Mucosa of rectum (tissue), 2 donors: ENCODE measurements at regions not wholly inside any gene's neighbourhood (a gene's known extent, or its start where the extent isn't known, plus 50 kb on each side); places are given as distances from the start of the nearest gene placed in this dataset.
"Not testable (repeated sequence)": the region's sequence is repeated elsewhere in the genome, so short reads cannot be mapped to it uniquely, and the experiment has no call there.

Experiments
- H3K27ac ChIP-seq, 2 donors: one replicate each; pipeline ENCODE4 v1.7.0; 2013; ENCODE audit warnings: inconsistent platforms in 2 of 2, low read depth in 2 of 2, low read length in 2 of 2
- H3K27me3 ChIP-seq, 2 donors: one replicate each; pipeline ENCODE4 v1.7.0; 2013; ENCODE audit warnings: low read length in 2 of 2; ENCODE audit not compliant: control insufficient read depth in 2 of 2, insufficient read depth in 2 of 2
- H3K36me3 ChIP-seq, 2 donors: one replicate each; pipeline ENCODE4 v1.7.0; 2013; ENCODE audit warnings: low read length in 2 of 2; ENCODE audit not compliant: control insufficient read depth in 2 of 2, insufficient read depth in 2 of 2
- H3K4me1 ChIP-seq, 2 donors: one replicate each; pipeline ENCODE4 v1.7.0; 2013; ENCODE audit warnings: low read length in 2 of 2, mild to moderate bottlenecking in 1 of 2; ENCODE audit not compliant: control insufficient read depth in 2 of 2, insufficient read depth in 2 of 2
- H3K4me3 ChIP-seq, 2 donors: one replicate each; pipeline ENCODE4 v1.7.0; 2013; ENCODE audit warnings: low read length in 2 of 2
- H3K9ac ChIP-seq, 2 donors: one replicate each; pipeline ENCODE4 v1.7.0; 2013; ENCODE audit warnings: low read length in 2 of 2, low read depth in 1 of 2, mild to moderate bottlenecking in 1 of 2
- H3K9me3 ChIP-seq, 2 donors: one replicate each; pipeline ENCODE4 v1.7.0; 2013; ENCODE audit warnings: low read length in 2 of 2; ENCODE audit not compliant: control insufficient read depth in 2 of 2
- donor health status: healthy.
- donor health status: Normal muscosa, but diverticular disease.

- not testable (repeated sequence) for H3K4me3 ChIP-seq, H3K9ac ChIP-seq, H3K4me1 ChIP-seq, H3K36me3 ChIP-seq, H3K27ac ChIP-seq, H3K27me3 ChIP-seq, H3K9me3 ChIP-seq
Observed at GRCh38 chr10:93230596-93230995, 156.9 kb downstream of the CYP26A1 start.

- H3K36me3 ChIP-seq, H3K9ac ChIP-seq, H3K27ac ChIP-seq, H3K4me1 ChIP-seq, H3K9me3 ChIP-seq, H3K27me3 ChIP-seq, H3K4me3 ChIP-seq: not testable (repeated sequence)
Observed at GRCh38 chr10:93232159-93232558, 158.5 kb downstream of the CYP26A1 start.

- not testable (repeated sequence) for H3K4me1 ChIP-seq, H3K27me3 ChIP-seq, H3K9ac ChIP-seq, H3K27ac ChIP-seq, H3K4me3 ChIP-seq, H3K36me3 ChIP-seq, H3K9me3 ChIP-seq
Observed at GRCh38 chr10:93234940-93235339, 161.2 kb downstream of the CYP26A1 start.

- Histone ChIP-seq H3K27me3 (no peaks in the 10 kb centered on the region), H3K27ac (no peak overlapping the region), H3K4me3 (no peak overlapping the region), H3K36me3 (no peaks in the 10 kb centered on the region), H3K4me1 (no peaks in the 10 kb centered on the region), H3K9me3 (no peaks in the 10 kb centered on the region), H3K9ac (no peak overlapping the region)
Observed at GRCh38 chr10:93235686-93236085, 162.0 kb downstream of the CYP26A1 start.

- H3K27ac ChIP-seq = no peak overlapping the region
- H3K27me3 ChIP-seq = no peaks in the 10 kb centered on the region
- H3K9ac ChIP-seq = no peak overlapping the region
- no peak overlapping the region for H3K4me3 ChIP-seq
- H3K9me3 ChIP-seq = no peaks in the 10 kb centered on the region
- no peaks in the 10 kb centered on the region for H3K4me1 ChIP-seq
- no peaks in the 10 kb centered on the region for H3K36me3 ChIP-seq
Observed at GRCh38 chr10:93236393-93237040, 162.8 kb downstream of the CYP26A1 start.

- Histone ChIP-seq H3K4me3 (no peak overlapping the region), H3K9me3 (no peaks in the 10 kb centered on the region), H3K27ac (no peak overlapping the region), H3K9ac (no peak overlapping the region), H3K4me1 (no peaks in the 10 kb centered on the region), H3K27me3 (no peaks in the 10 kb centered on the region), H3K36me3 (no peaks in the 10 kb centered on the region)
Observed at GRCh38 chr10:93245147-93245546, 171.5 kb downstream of the CYP26A1 start.

- H3K27ac ChIP-seq = no peak overlapping the region
- no peak overlapping the region for H3K4me3 ChIP-seq
- H3K27me3 ChIP-seq = no peaks in the 10 kb centered on the region
- no peaks in the 10 kb centered on the region for H3K9me3 ChIP-seq
- no peak overlapping the region for H3K9ac ChIP-seq
- no peaks in the 10 kb centered on the region for H3K4me1 ChIP-seq
- no peaks in the 10 kb centered on the region for H3K36me3 ChIP-seq
Observed at GRCh38 chr10:93245779-93246178, 172.1 kb downstream of the CYP26A1 start.

GRCh38 chr10:93248583-93249227 lies 175.0 kb downstream of the CYP26A1 start:
- H3K27me3 ChIP-seq = no peaks in the 10 kb centered on the region
- H3K27ac ChIP-seq = no peak overlapping the region
- H3K36me3 ChIP-seq = no peaks in the 10 kb centered on the region

GRCh38 chr10:93250010-93250409 lies 176.3 kb downstream of the CYP26A1 start:
- H3K4me3 ChIP-seq = no peak overlapping the region
- peaks cover 0 to 2% of the 10 kb centered on the region in 2 donors for H3K4me1 ChIP-seq
- H3K27me3 ChIP-seq = no peaks in the 10 kb centered on the region

More at GRCh38 chr10:93248583-93249227, 175.0 kb downstream of the CYP26A1 start:
- H3K9ac ChIP-seq = no peak overlapping the region
- H3K9me3 ChIP-seq = no peaks in the 10 kb centered on the region
- H3K4me3 ChIP-seq = no peak overlapping the region
- no peaks in the 10 kb centered on the region for H3K4me1 ChIP-seq

GRCh38 chr10:93254180-93254853 lies 180.6 kb downstream of the CYP26A1 start:
- H3K9ac ChIP-seq = no peak overlapping the region
- H3K27ac ChIP-seq = no peak overlapping the region
- no peak overlapping the region for H3K4me3 ChIP-seq
- peaks cover 0 to 2% of the 10 kb centered on the region in 2 donors for H3K4me1 ChIP-seq
- no peaks in the 10 kb centered on the region for H3K27me3 ChIP-seq
- no peaks in the 10 kb centered on the region for H3K36me3 ChIP-seq
- H3K9me3 ChIP-seq = no peaks in the 10 kb centered on the region

More at GRCh38 chr10:93250010-93250409, 176.3 kb downstream of the CYP26A1 start:
- H3K9ac ChIP-seq = no peak overlapping the region
- no peak overlapping the region for H3K27ac ChIP-seq
- H3K36me3 ChIP-seq = no peaks in the 10 kb centered on the region
- H3K9me3 ChIP-seq = no peaks in the 10 kb centered on the region
